GM12878 (cell line): ENCODE measurements at regions not wholly inside any gene's neighbourhood (a gene's known extent, or its start where the extent isn't known, plus 50 kb on each side); places are given as distances from the start of the nearest gene placed in this dataset.

Experiments used
- ATAC-seq: fragments of 200-7000 bp; cut with Tn5 transposase; 3 replicates; pipeline ENCODE4 v1.9.1; 2020; ENCODE audit warnings: mild to moderate bottlenecking, moderate library complexity
- BruUV-seq: library from RNA; stranded (reverse); fragments of 400-500 nt; replicated peaks from 2 replicates; lab custom pipeline; 2021; lab: Mats Ljungman, UMichigan
- CTCF ChIA-PET: fragments of 300-600 bp; sonication (Branson Sonifier 250); formaldehyde crosslinking; extraction: SDS; loops from one replicate; lab custom pipeline; 2021; ENCODE audit warnings: inconsistent platforms; lab: Yijun Ruan, JAX
- POLR2A ChIA-PET: fragments of 350-600 bp; formaldehyde crosslinking; extraction: SDS; loops from one replicate; lab custom pipeline; 2021; ENCODE audit warnings: inconsistent platforms; lab: Charles Lee
- RAD21 ChIA-PET: fragments of 300-600 bp; sonication (Branson Sonifier 250); formaldehyde crosslinking; loops from one replicate; lab custom pipeline; 2023; ENCODE audit warnings: antibody characterized with exemption; ENCODE audit not compliant: unreplicated experiment; lab: Charles Lee
- SMC1A ChIA-PET: fragments of 300-600 bp; sonication (Branson Sonifier 250); formaldehyde crosslinking; loops from one replicate; lab custom pipeline; 2023; ENCODE audit not compliant: unreplicated experiment, uncharacterized antibody; lab: Charles Lee
- DNase-seq: peaks from one replicate; pipeline ENCODE4 v3.0.0-alpha.2; 2011; ENCODE audit warnings: low read depth, low spot score
- FAIRE-seq: peaks from 3 replicates; lab custom pipeline; 2011; peaks lifted over from hg19 to GRCh38; lab: Jason Lieb, UNC
- H2AFZ ChIP-seq: 2 replicates; pipeline ENCODE4 v1.6.0; 2011; ENCODE audit warnings: low read depth, low read length, control low read depth; ENCODE audit not compliant: control insufficient read depth
- H3K27ac ChIP-seq: 2 replicates; pipeline ENCODE4 v1.5.1; 2011; ENCODE audit warnings: control low read depth; ENCODE audit not compliant: control insufficient read depth, insufficient read depth
- H3K27me3 ChIP-seq, 2 experiments: replicated peaks in 1 of 2; 2 replicates each; pipeline versions ENCODE4 v1.6.0 to v1.6.1; 2011; ENCODE audit warnings: low read length in 1 of 2; ENCODE audit not compliant: control insufficient read depth in 2 of 2, insufficient read depth in 2 of 2
- H3K36me3 ChIP-seq, 2 experiments: 2 replicates each; pipeline ENCODE4 v1.5.1; 2011; ENCODE audit warnings: low read length in 1 of 2; ENCODE audit not compliant: control insufficient read depth in 2 of 2, insufficient read depth in 2 of 2
- H3K4me1 ChIP-seq: 2 replicates; pipeline ENCODE4 v1.6.1; 2011; ENCODE audit warnings: mild to moderate bottlenecking, low read length, moderate library complexity, mixed read lengths; ENCODE audit not compliant: control insufficient read depth, insufficient read depth
- H3K4me2 ChIP-seq: 2 replicates; pipeline ENCODE4 v1.6.0; 2011; ENCODE audit warnings: control low read depth; ENCODE audit not compliant: control insufficient read depth, insufficient read depth
- H3K4me3 ChIP-seq: fragments of 200-600 bp; sonication (generic); 2 replicates; pipeline ENCODE4 v1.5.1; 2016
- H3K79me2 ChIP-seq: 2 replicates; pipeline ENCODE4 v1.6.0; 2011; ENCODE audit warnings: low read length; ENCODE audit not compliant: control insufficient read depth, insufficient read depth
- H3K9ac ChIP-seq: 2 replicates; pipeline ENCODE4 v1.8.0; 2011; ENCODE audit warnings: low read length, control low read depth, mixed read lengths; ENCODE audit not compliant: control insufficient read depth, insufficient read depth
- H3K9me3 ChIP-seq: replicated peaks from 3 replicates; pipeline ENCODE4 v1.5.1; 2011; ENCODE audit warnings: mild to moderate bottlenecking, low read length; ENCODE audit not compliant: control insufficient read depth, insufficient read depth
- H4K20me1 ChIP-seq: 2 replicates; pipeline ENCODE4 v1.6.0; 2011; ENCODE audit not compliant: control insufficient read depth, insufficient read depth
- ATF3 ChIP-seq: IDR thresholded peaks from 2 replicates; pipeline ENCODE4 v1.6.1; 2011; ENCODE audit warnings: low read depth, mild to moderate bottlenecking, low read length, moderate library complexity, borderline replicate concordance; ENCODE audit errors: extremely low read depth
- BMI1 ChIP-seq: fragments of 450-650 bp; IDR thresholded peaks from 2 replicates; pipeline ENCODE4 v1.6.1; 2016; ENCODE audit warnings: mild to moderate bottlenecking, moderate library complexity, borderline replicate concordance
- E4F1 ChIP-seq: fragments of 450-650 bp; IDR thresholded peaks from 2 replicates; pipeline ENCODE4 v1.6.1; 2018; ENCODE audit warnings: borderline replicate concordance, mild to moderate bottlenecking; ENCODE audit not compliant: partially characterized antibody
- HDGF ChIP-seq: fragments of 450-650 bp; IDR thresholded peaks from 2 replicates; pipeline ENCODE4 v1.6.1; 2016; ENCODE audit warnings: antibody characterized with exemption
- MEF2A ChIP-seq: IDR thresholded peaks from 2 replicates; pipeline ENCODE4 v1.6.1; 2011; ENCODE audit warnings: low read depth, mild to moderate bottlenecking, low read length, moderate library complexity; ENCODE audit not compliant: insufficient read depth
- PKNOX1 ChIP-seq: fragments of 450-650 bp; IDR thresholded peaks from 2 replicates; pipeline ENCODE4 v1.6.1; 2016; ENCODE audit warnings: mild to moderate bottlenecking
- RB1 ChIP-seq: fragments of 450-650 bp; formaldehyde crosslinking; IDR thresholded peaks from 2 replicates; pipeline ENCODE4 v1.6.1; 2017; ENCODE audit warnings: mild to moderate bottlenecking, borderline replicate concordance
- SRF ChIP-seq, 2 experiments: IDR thresholded peaks; 2 replicates each; pipeline ENCODE4 v1.6.1; 2011; ENCODE audit warnings: low read depth in 2 of 2, low read length in 2 of 2, mild to moderate bottlenecking in 1 of 2, moderate library complexity in 1 of 2
- STAT3 ChIP-seq: IDR thresholded peaks from 2 replicates; pipeline ENCODE4 v1.6.1; 2011; ENCODE audit warnings: low read depth, low read length, improper control_type of control experiment
- WGBS: methylation state at CpG from one replicate; pipeline ENCODE4 v1.1.6; 2016; ENCODE audit warnings: low lambda C conversion rate; ENCODE audit not compliant: insufficient replicate concordance, insufficient coverage; ENCODE audit errors: missing lambda C conversion rate; 5-methylcytosine and 5-hydroxymethylcytosine counted together
- in situ Hi-C: fragments of 300-500 bp; cut with MboI; formaldehyde crosslinking; loops from 9 replicates; pipeline ENCODE4 v1.14.3; 2018; ENCODE audit warnings: mixed read lengths
- intact Hi-C: fragments of 100-400 bp; cut with micrococcal nuclease; formaldehyde crosslinking; loops from one replicate; pipeline ENCODE4 v1.14.2; 2022; ENCODE audit not compliant: unreplicated experiment

GRCh38 chr2:236653863-236654262 lies 84.2 kb downstream of the ACKR3 start:
- intact Hi-C loops, result no loop called here
- ChIA-PET POLR2A (no interaction called here), CTCF (no interaction called here), SMC1A (no interaction called here), RAD21 (no interaction called here)
- no peaks in the 10 kb centered on the region for H4K20me1 ChIP-seq
- no peaks in the 10 kb centered on the region for H3K36me3 ChIP-seq
- H3K4me2 ChIP-seq, result no peak overlapping the region
- no peak for DNase-seq
- TF ChIP-seq RB1, result no peak
- no peak for TF ChIP-seq BMI1
- TF ChIP-seq E4F1, result no peak
- no peak for TF ChIP-seq STAT3
- no peak for TF ChIP-seq SRF (IDR thresholded peaks at IDR 0.05; ENCODE audit: low read depth in 2 of 2, low read length in 2 of 2)
- TF ChIP-seq ATF3, result no peak
- TF ChIP-seq PKNOX1, result no peak
- TF ChIP-seq HDGF, result no peak
- no peak for TF ChIP-seq MEF2A
- H3K9ac ChIP-seq, result no peak overlapping the region
- in situ Hi-C loops, result no loop called here
- H2AFZ ChIP-seq, result no peak overlapping the region
- no peaks in the 10 kb centered on the region for H3K79me2 ChIP-seq
- H3K27ac ChIP-seq, result no peak overlapping the region
- no peak for FAIRE-seq
- no peaks in the 10 kb centered on the region for H3K27me3 ChIP-seq
- H3K4me1 ChIP-seq, result no peaks in the 10 kb centered on the region
- no peaks in the 10 kb centered on the region for H3K9me3 ChIP-seq
- ATAC-seq, result no peak
- no TSS peak for BruUV-seq
- no peak overlapping the region for H3K4me3 ChIP-seq
- WGBS, result 0% methylated on average over 1 of the region's 1 CpG
